B cell (primary cell): ENCODE measurements at regions not wholly inside any gene's neighbourhood (a gene's known extent, or its start where the extent isn't known, plus 50 kb on each side); places are given as distances from the start of the nearest gene placed in this dataset.
"Not testable (repeated sequence)": the region's sequence is repeated elsewhere in the genome, so short reads cannot be mapped to it uniquely, and the experiment has no call there.

Experiments used
- CTCF ChIP-seq: fragments of 200-600 bp; IDR thresholded peaks from one replicate; pipeline ENCODE4 v1.8.0; 2022; ENCODE audit warnings: antibody characterized with exemption, mild to moderate bottlenecking
- EZH2 ChIP-seq: IDR thresholded peaks from 2 replicates; pipeline ENCODE4 v1.6.1; 2012; ENCODE audit warnings: borderline replicate concordance, low read depth, mild to moderate bottlenecking, moderate library complexity, low read length; ENCODE audit not compliant: insufficient read depth, poor library complexity, severe bottlenecking

GRCh38 chr9:115347776-115348175, 229.8 kb upstream of the TNC start:
- not testable (repeated sequence) for TF ChIP-seq CTCF, EZH2
